ENCODE measurements at regions not wholly inside any gene's neighbourhood (a gene's known extent, or its start where the extent isn't known, plus 50 kb on each side); places are given as distances from the start of the nearest gene placed in this dataset.

- DNase-seq: no peak
Measured at GRCh38 chr4:179751669-179752068, 2309.4 kb upstream of the AGA start.

DNA sequence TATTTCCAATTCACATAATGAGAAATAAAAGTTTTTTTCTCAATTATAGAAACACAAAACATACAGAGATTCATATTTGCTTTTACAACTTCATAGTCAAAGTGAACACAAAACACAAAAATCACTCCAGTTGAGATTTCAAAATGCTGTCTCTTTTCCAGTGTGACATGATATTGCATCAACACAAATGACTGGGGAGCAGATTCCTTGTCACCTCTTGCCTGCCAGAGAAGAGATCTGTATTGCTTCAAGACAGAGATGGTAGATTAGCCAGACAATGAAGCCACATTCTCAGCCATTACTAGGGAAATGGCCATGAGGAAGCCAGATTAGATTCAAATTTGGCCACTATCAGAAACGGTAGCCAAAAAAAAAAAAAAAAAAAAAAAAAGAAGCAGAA lies 2313.1 kb upstream of the AGA start:
- no peak for DNase-seq

DNA sequence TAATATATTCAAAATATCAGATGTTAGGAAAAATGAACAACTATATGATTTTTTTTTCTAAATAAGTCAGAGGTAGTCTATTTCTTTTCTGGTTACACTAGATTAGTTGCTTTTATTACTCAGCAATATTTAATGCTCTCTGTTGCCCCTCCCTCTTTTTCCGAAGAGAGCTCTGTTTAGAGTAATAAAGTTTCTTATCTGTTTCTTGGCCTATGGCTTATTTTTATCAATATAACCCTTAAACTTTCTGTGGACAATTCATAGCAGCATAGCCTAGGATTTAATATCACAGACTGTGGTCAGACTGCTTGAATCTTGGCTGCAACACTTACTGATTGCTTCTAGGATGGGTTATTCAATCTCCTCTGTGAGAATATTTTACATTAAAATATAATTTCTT lies 2315.4 kb upstream of the AGA start:
- DNase-seq: no peak

DNA sequence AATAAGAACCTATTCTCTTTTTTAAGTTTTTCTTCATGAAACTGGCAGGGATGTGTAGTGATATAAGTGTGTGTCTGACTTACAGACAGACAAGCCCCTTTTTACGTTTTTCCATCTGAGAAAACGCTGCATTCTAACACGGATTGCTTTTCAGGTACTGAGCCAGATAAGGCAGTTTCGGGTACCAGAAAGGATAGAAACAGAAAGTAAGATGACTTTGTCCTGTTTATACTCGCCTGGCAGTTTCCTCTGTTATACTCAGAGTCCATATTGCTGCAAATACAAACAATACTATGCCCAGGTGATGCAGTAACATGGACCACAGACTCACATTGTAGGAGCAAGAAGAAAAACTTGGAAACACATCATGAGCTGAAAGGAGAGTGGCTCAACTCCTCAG lies 2320.6 kb upstream of the AGA start:
- no peak for DNase-seq

GRCh38 chr4:179766938-179767337 lies 2324.7 kb upstream of the AGA start:
- no peak for DNase-seq

- no peak for DNase-seq
Measured at GRCh38 chr4:179768996-179769395, 2326.8 kb upstream of the AGA start.

DNA sequence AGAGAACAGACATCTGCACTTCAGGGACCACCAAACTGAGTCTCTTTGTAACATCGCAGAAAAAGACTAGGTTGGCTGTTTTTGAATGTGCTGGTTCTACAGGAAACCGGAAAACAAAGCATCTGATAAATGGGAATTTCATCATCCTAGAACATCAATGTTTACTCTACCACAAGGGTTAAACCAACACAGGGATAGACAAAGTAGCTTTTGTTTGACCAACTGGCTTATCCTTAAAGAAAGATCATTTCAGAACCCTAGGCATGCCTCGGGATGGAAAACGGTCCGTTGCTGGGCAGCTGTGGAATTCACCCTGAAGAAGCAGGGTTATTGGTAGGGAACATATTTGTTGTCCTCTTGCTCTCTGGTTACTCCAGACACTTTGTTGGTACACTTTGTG lies 2355.5 kb upstream of the AGA start:
- DNase-seq: no peak

DNA sequence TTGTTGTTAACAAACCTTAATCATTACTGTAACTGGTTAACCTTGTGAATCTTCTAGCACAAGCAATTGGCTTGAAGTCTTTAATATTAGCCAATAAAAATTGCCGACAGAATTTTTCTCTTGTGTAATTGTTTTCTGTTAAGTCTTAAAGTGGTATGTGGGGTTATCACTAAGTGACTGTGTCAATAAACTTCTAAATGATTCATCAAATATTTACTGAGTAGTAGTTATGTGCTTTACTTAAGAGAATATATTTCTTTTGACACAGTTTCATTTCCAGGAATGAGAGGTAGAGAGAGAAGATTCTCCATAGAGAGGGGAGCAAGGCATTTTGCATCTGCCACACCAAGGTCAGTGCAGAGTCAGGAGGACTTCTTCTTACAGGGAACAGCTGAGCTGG lies 2361.6 kb upstream of the AGA start:
- no peak for DNase-seq

GRCh38 chr4:179804440-179804839 lies 2362.2 kb upstream of the AGA start:
- no peak for DNase-seq

DNA sequence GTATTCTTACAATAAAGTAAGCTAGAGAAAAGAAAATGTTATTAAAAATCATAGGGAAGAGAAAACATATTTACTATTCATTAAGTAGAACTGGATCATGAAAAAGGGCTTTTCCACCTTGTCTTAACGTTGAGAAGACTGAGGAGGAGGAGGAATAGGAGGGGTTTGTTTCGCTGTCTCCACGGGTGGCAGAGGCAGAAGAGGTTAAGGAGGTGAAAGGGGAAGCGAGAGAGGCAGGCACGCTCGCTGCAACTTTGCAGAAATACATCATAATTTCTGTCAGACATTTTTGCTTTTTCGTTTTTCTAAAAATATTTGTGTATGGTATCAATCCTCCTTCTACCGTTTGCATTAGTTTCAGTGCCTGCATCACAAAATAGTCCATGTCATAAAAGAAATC lies 2375.1 kb upstream of the AGA start:
- no peak for DNase-seq

- no peak for DNase-seq
Measured at GRCh38 chr4:179823342-179823741, 2381.1 kb upstream of the AGA start.

DNA sequence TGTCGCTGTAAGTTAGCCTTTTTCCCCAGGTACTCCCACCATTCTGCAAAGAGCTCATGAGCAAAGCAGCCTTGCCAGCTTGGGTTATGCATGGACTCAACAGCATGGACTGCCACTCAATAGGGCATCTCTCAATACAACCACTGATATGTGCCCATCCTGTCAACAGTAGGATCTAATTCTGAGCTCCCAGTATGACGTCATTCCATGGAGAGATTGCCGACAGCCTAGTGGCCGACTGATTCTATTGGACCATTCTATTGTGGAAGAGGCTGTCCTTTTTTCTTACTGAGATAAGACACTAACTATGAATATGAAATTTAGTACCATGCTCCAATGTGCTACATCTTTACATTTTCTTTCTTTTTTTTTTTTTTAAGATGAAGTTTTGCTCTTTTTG lies 2389.0 kb upstream of the AGA start:
- no peak for DNase-seq

GRCh38 chr4:179836179-179837075 lies 2394.2 kb upstream of the AGA start:
- no peak for DNase-seq

GRCh38 chr4:179843370-179843769 lies 2399.8 kb upstream of the TENM3 start:
- no peak for DNase-seq

GRCh38 chr4:179855469-179855868 lies 2387.7 kb upstream of the TENM3 start:
- DNase-seq: no peak

- no peak for DNase-seq
Measured at GRCh38 chr4:179858221-179858620, 2385.0 kb upstream of the TENM3 start.

DNA sequence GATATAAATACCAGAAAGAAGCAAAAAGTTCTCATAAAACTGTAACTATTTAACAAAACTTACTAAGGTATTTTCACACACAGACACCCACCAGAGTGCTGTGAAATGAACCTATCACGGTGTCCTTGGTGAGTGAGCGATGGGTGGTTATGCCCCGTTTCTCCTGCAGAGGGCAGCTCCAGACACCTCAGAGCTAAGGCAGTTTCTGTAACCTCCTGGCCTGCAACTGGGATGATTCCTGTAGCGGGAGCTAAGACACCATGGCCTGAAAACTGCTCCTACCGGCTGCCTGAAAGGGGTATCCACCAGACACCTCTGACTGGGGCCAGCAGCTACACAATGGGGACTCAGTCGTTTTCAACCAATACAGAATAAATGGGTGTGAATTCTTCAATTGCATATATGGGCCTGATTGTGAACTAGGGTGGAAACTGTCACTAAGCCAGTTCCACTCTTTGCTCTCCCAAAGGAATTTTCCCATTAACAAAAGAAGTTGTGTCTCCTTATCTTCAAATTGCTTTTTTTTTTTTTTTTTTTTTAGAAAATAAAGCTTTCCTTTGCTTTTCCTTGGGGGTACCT lies 2375.8 kb upstream of the TENM3 start:
- DNase-seq: peak; percentile 42

DNA sequence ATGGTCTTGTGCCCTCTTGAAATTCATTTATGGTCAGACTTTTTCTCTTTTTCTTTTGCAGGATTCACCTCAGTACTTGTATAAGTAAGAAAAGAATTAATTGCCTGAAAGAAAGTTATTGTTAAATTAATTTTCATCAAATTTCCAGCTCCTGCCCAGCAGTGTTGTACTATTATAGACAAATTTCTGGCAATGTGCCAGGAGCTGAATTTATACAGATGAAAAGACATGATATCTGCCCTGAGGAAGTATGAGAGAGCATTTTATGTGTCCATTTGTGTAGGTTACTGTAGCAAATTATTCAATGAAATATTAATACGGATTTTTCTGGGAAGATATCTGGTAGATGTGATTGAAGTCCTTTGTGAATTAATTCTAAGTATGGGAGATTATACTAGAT lies 2371.5 kb upstream of the TENM3 start:
- no peak for DNase-seq

GRCh38 chr4:179872755-179873154 lies 2370.4 kb upstream of the TENM3 start:
- no peak for DNase-seq

GRCh38 chr4:179880756-179881155 lies 2362.4 kb upstream of the TENM3 start:
- DNase-seq: no peak

- DNase-seq: no peak
Measured at GRCh38 chr4:179894066-179894778, 2349.0 kb upstream of the TENM3 start.

GRCh38 chr4:179919587-179919986 lies 2323.6 kb upstream of the TENM3 start:
- DNase-seq: no peak

DNA sequence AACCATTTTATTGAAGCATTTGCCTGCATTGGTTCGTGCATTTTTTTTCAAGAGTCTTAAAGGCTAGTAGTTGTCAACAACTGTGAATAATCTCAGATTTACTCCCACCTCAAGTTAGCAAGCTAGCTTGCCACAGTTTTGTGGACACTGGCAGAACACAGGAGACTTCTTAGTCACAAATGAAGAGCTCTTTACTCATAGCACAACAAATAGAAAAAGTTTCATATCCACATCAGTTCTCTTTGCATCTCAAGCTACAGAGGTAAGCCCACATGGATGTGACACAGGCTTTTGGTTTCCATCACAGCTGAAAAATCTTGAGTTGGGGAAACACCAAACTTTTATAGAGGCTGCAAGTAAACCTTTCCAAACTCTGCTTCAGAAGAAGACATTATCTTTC lies 2315.7 kb upstream of the TENM3 start:
- no peak for DNase-seq

- DNase-seq: no peak
Measured at GRCh38 chr4:179941911-179942310, 2301.3 kb upstream of the TENM3 start.
